CD4-positive, alpha-beta T cell treated with Interleukin-10 for 1 hour (primary cell): ENCODE measurements at regions not wholly inside any gene's neighbourhood (a gene's known extent, or its start where the extent isn't known, plus 50 kb on each side); places are given as distances from the start of the nearest gene placed in this dataset.

Source experiments
- DNase-seq: peaks from one replicate; pipeline ENCODE4 v3.0.0-alpha.2; 2020

DNA sequence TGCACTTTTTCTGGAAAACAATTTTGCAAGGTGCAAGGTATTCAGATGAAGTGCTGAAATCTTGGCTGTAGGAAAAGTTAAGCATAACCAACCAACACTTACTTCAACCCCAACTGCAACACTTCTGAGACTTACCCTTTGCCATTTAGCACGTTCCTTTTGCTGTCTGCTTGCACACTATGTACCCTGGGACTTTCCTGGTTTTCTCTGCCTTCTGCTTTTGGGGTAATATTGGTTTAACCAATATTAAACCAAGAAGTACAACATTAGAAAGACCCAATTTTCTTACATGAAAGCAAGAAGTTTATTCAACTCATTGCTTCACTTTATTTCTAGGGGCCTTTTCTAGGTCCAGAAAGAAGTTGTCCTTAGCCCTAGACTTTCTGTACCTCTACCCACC is 193.0 kb downstream of the HLX start:
- no peak for DNase-seq

GRCh38 chr1:221074332-221074731 is 195.1 kb downstream of the HLX start:
- no peak for DNase-seq

- no peak for DNase-seq
Measured at GRCh38 chr1:221075911-221076310, 196.7 kb downstream of the HLX start.

DNA sequence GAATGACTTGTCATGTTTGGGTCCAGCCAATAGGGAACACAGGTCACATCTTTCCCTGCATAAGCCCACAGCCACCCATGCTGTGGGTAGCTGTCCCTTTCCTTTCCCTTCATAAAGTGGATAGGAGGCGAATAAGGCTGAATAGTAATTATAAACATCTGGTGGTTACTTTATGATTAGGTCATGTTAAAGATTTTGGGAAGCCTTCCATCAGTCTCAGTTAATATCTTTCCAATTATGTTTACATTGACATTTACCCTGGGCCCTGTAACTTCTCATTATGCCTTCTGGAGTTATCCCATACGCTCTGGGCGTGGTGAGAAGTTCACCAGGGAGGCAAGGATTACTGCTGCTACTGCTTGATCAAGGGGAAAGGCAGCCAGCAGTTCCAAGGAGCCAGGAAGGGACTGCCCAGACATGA is 197.2 kb downstream of the HLX start:
- no peak for DNase-seq

DNA sequence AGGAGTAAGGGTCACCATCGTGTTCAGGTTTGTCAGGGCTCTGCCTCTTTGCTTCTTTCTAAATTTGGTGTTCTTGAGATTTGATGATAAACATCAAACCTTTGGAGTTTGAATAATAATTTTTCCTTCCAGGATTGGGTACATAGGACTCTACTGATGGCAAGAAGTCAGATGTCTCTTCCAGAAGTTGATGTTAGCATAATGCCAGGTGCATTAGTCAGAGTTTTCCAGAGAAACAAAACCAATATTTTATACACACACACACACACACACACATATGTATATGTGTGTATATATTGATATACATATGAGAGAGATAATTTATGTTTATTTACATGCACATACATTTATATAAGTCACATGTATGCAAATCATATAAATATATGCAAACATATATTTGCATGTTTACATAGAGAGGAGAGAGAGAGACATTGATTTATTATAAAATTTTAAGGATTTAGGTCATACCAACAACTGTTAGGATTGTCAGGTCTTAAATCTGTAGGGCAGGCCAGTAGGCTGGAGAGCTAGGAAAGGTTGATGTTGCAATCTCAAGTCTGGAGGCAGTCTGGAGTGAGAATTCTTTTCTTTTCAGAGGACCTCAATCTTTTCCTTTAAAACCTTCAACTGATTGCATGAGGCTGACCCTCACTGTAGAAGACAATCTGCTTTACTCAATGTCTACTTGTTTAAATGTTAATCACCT is 199.2 kb downstream of the HLX start:
- DNase-seq = no peak

DNA sequence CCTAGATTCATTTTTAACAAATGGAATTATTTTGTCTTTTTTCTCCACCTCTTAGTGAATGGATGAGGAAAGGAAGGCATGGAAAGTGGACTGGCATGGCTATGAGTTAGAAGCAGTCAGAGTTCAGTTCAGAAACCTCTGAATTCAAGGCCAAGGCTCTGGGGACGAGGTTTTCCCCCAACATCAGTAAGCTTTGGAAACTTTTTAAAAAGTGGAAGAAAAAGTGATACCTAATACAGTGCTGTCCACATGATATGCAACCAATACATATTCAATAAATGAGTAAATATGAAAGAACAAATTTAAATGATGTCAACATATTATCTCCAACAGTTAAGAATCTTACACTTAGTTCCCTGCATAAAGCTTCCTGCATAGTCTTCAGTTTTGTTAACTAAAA is 204.7 kb downstream of the HLX start:
- no peak for DNase-seq

DNA sequence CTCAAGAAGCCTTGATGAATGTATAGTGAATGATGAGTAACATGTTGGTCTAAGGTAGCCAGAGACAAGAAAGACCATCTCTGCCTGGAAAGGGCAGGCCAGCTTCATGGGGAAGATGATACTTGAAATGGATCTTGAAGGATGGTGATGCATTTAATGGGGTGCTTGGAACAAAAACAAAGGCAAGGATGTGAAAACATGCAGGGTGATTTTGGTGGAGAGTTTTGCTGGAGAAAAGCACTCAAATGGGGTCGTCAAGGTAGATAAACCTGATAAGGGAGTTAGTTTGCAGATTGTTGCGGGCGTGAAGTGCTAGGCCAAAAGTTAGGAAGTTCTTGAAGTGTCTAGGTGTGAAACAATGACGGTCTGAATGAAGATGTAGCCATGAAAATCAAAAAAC is 205.4 kb downstream of the HLX start:
- DNase-seq = no peak

DNA sequence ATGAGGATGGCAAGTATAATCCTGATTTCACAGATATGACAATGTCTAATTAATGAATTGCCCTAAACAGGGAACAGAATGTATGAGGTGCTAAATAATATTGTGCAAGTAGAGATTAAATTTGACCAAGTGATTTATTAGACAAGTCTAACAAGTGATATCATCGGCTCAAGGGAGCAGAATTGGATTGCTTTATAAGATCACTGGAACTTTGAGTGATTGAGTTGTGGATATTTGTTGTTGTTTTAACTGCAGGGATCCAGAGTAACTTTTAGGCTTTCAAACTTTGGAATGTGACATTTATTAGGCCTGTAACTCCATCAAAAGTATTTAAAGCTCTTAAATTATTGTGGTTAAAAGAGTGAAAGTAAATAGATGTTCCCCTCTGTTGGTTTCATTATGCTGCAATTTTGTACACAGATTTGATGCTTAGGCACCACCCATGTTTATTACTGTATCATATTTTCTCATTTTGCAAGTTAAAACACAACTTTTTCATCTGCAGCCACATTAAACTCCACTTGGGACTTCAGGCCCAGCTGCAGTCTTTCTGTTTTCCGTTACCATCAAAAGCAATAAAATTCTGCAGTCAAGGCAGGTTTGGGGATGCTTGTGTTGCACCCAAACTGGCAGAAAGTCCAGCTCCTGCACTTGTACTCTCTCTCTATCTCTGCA is 206.6 kb downstream of the HLX start:
- no peak for DNase-seq

DNA sequence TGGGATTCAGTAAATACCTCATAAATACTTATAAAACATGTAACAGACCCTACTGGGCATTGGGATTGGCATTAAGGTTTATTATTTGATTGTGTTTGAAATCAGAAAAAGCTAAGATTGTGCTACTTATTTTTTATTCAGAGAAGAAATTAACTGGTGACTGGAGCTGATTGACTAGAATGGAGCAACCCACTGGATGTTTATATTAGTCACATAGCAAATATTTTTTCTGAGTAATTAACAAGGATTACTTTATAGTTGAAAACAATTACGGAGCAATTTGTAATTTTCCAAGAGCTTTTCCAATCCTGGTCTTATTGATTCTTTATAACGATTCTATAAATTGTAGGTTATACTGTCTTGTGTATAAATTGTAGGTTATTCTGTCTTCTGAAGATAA is 208.7 kb downstream of the HLX start:
- no peak for DNase-seq

- no peak for DNase-seq
Measured at GRCh38 chr1:221089273-221089672, 210.0 kb downstream of the HLX start.

- DNase-seq = no peak
Measured at GRCh38 chr1:221089803-221090202, 210.6 kb downstream of the HLX start.

- no peak for DNase-seq
Measured at GRCh38 chr1:221093903-221094791, 214.9 kb downstream of the HLX start.

DNA sequence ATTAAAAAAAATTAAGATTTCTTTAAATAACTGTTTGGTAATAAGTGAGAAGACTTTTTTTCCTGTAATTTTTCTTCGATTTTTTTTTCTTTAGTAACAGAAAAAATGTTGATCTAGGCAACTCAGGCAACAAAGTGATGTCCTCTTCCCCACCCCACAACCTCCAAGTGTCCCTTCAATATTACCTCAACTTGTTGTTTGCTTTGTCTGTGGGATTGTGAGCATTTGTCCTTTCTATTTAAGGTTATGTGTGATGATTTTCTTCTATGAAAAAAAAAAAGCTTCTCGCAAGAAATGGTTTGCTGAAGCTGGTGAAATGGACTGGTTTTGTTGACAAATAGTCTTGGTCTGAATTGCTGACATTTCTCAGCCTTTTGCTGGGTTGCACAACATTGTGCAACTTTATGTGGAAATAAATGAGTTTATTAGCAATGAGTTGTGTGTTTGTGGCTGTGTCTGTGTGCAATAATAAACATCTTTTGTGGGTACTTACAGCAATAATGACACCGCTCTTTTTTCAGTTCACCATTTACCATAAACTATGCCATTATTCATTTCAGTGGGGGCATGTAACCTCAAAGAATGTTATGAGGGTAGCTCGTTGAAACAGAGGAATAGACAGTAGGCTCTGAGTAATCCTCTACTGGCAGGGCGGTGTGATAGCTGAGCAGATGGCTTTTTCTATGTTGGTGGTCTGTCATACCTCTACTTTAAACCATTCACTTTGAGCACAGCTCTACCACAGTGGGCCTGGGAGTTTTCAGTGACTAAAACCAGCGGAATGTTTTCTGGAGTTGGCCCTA is 218.4 kb downstream of the HLX start:
- DNase-seq = peak; percentile 25

DNA sequence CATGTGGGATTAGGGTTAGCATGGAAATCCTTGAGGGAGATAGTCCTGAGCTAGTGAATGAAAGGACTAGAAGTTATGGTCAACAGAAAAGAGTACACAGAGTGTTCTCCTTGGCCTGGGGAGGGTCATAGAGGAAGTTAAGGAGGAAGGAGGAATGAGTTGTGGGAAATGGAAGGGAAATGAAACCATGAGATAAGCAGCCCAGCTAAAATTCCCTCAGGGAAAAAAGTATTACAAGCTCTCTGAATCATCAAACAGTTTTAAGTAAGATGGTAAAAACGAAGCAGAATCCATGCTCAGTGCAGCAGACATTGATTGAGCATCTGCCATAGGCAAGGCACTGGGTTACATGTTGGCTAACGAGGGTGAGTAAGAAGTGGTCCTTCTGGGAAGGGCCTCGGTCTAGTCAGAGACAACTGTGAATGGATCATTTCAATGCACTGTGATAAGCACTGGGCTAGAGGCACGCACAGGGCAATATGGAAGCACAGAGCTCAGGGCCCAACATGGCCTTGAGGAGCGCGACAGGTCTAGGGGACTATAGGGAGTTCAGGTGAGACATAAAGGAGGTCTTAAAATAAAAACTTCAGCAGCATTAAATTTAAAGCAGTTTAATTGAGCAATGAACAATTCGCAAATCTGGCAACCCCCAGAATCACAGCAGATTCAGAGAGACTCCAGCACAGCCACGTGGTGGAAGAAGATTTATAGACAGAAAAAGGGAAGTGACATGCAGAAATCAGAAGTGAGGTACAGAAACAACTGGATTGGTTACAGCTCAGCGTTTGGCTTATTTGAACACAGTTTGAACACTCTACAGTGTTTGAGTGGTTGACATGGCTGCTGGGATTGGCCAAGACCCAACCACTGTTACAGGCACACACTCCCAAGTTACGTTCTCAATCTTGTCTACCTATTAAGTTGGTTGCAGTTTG is 219.5 kb downstream of the HLX start:
- DNase-seq = peak; percentile 5

DNA sequence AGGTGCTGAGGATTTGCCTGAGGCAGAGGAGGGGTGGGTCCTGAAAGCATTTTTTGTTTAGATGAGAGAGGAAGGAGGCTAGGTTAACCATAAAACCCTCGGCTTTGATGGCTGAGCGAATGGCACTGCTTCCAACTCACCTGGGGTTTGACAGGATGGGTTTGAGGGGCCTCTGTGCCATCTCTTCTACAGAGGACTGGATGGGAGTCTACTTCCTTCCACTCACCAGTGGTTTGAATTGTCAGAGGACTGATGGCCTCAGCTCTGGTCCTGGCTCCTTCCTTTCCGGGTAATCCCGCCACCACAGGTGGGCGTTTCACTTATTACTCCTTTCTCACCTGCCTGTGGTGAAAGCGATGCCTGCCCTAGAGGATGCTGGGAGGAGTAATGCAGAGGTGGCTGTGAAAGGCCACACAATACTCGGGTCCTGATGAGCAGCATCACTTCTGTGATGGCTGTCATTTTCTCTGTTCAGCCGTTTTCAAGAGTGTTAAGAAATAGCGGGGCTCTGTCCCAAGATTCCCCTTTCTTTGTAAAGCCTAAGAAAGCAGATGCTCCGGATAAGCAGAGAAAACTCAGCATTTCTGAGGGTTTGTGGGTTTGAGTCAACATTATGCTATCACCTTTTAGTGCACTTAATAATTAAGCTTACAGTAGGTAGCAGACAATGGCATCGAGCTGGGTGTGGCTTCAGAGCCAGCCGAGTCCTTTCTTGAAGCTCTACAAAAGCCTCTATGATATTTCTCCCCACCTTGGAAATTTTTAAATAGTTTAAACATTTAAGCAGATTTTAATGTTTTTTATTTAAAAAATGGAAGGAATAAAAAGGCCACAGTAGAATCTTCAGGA is 220.7 kb downstream of the HLX start:
- no peak for DNase-seq

GRCh38 chr1:221100611-221101010 is 221.4 kb downstream of the HLX start:
- no peak for DNase-seq

DNA sequence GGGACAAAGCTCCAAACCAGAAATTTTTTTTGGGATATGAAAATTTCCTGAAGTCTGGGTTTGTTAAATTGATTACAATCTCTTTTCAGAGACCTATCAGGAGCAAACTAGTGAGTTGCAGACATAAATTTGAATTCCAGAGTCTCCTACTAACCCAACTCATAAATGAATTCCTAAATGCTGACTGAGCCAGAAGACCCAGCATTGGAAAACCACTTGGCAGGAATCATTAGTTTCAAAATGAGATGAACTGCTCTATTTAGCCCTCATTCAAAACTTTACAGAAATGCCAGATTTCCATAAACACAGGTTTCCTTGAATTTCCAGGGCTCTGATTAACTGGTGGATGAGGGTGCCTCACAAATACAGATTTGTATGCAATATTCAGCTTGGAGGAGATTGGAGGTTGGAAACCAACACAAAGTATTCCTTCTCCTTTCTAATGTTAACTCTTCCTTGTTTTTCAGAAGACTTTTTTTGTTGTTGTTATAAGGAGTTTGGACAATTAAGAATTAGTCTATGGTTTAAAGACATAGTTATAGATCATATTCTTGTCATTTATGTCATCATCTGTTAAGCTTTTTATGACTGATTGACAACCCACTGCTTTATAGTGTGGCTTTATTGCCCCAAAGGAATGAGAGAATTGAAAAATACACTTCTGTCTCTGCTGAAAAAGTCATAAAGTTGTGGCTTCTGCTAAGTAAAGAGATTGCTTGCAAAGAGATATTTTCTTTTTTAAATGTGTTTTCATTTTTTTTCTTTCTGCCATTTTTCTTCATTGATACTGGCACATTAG is 222.8 kb downstream of the HLX start:
- DNase-seq = no peak

- no peak for DNase-seq
Measured at GRCh38 chr1:221104596-221104995, 225.4 kb downstream of the HLX start.

DNA sequence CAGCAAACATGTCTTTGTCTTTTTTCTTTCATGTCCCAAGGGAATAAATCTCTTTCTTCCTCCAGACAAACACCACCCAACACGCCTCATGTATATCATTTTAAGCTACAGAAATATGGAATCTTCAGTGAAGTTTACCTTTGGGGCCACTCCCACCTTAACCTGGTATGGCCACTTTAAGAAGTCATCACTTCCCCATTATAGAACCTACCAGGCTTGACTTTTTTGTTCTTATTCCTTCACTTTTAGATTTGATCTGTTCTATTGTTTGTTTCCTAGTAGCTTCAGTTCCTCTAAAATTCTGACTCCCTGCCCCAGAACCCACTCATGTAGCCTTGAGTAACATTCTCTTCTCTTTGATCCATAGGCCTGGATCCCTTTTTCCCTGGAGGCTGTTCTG is 226.3 kb downstream of the HLX start:
- no peak for DNase-seq

GRCh38 chr1:221106616-221107015 is 227.4 kb downstream of the HLX start:
- DNase-seq = no peak
